ENCODE measurements at regions not wholly inside any gene's neighbourhood (a gene's known extent, or its start where the extent isn't known, plus 50 kb on each side); places are given as distances from the start of the nearest gene placed in this dataset.
"Not testable (repeated sequence)": the region's sequence is repeated elsewhere in the genome, so short reads cannot be mapped to it uniquely, and the experiment has no call there.

GRCh38 chr15:69863446-69863845 is 234.3 kb downstream of the TLE3 start:
- DNase-seq (ENCODE audit: low read depth): no peak

GRCh38 chr15:69865369-69865768 is 232.3 kb downstream of the TLE3 start:
- DNase-seq (ENCODE audit: low read depth): no peak

- no peak for DNase-seq (ENCODE audit: low read depth)
These were observed 229.0 kb downstream of the TLE3 start for GRCh38 chr15:69868756-69869155.

GRCh38 chr15:69869291-69869690 is 228.4 kb downstream of the TLE3 start:
- no peak for DNase-seq (ENCODE audit: low read depth)

GRCh38 chr15:69869881-69870505 is 227.7 kb downstream of the TLE3 start:
- DNase-seq (ENCODE audit: low read depth): no peak

- DNase-seq (ENCODE audit: low read depth): no peak
These were observed 226.1 kb downstream of the TLE3 start for GRCh38 chr15:69871511-69872134.

- DNase-seq (ENCODE audit: low read depth): no peak
These were observed 223.9 kb downstream of the TLE3 start for GRCh38 chr15:69873807-69874206.

- DNase-seq (ENCODE audit: low read depth): no peak
These were observed 223.4 kb downstream of the TLE3 start for GRCh38 chr15:69874321-69874720.

GRCh38 chr15:69876064-69876940 is 221.4 kb downstream of the TLE3 start:
- DNase-seq (ENCODE audit: low read depth): no peak

- DNase-seq (ENCODE audit: low read depth): not testable (repeated sequence)
These were observed 217.8 kb downstream of the TLE3 start for GRCh38 chr15:69879963-69880362.

- no peak for DNase-seq (ENCODE audit: low read depth)
These were observed 217.0 kb downstream of the TLE3 start for GRCh38 chr15:69880571-69881301.

GRCh38 chr15:69881302-69881670 is 216.4 kb downstream of the TLE3 start:
- DNase-seq (ENCODE audit: low read depth): no peak

- DNase-seq (ENCODE audit: low read depth): no peak
These were observed 216.0 kb downstream of the TLE3 start for GRCh38 chr15:69881766-69882165.

- no peak for DNase-seq (ENCODE audit: low read depth)
These were observed 214.4 kb downstream of the TLE3 start for GRCh38 chr15:69883306-69883705.

GRCh38 chr15:69885173-69885955 is 212.4 kb downstream of the TLE3 start:
- DNase-seq (ENCODE audit: low read depth): no peak

GRCh38 chr15:69887009-69887408 is 210.7 kb downstream of the TLE3 start:
- no peak for DNase-seq (ENCODE audit: low read depth)

GRCh38 chr15:69887553-69887952 is 210.2 kb downstream of the TLE3 start:
- DNase-seq (ENCODE audit: low read depth): no peak

- no peak for DNase-seq (ENCODE audit: low read depth)
These were observed 209.3 kb downstream of the TLE3 start for GRCh38 chr15:69888406-69888805.

- no peak for DNase-seq (ENCODE audit: low read depth)
These were observed 206.6 kb downstream of the TLE3 start for GRCh38 chr15:69891070-69891536.

- DNase-seq (ENCODE audit: low read depth): no peak
These were observed 206.1 kb downstream of the TLE3 start for GRCh38 chr15:69891606-69892005.

- DNase-seq (ENCODE audit: low read depth): no peak
These were observed 205.4 kb downstream of the TLE3 start for GRCh38 chr15:69892351-69892750.

- no peak for DNase-seq (ENCODE audit: low read depth)
These were observed 204.6 kb downstream of the TLE3 start for GRCh38 chr15:69893086-69893485.

Measured in EH (cell line).